Upper lobe of left lung (tissue), 4 donors: ENCODE measurements at regions not wholly inside any gene's neighbourhood (a gene's known extent, or its start where the extent isn't known, plus 50 kb on each side); places are given as distances from the start of the nearest gene placed in this dataset.

Source experiments
- EP300 ChIP-seq, 4 donors: sonication (generic); formaldehyde crosslinking; IDR thresholded peaks; one replicate each; pipeline ENCODE4 v1.5.1; 2017; ENCODE audit warnings: antibody characterized with exemption in 4 of 4, control low read depth in 2 of 4
- POLR2A ChIP-seq, 4 donors: fragments of 450-650 bp; IDR thresholded peaks; one replicate each; pipeline ENCODE4 v1.5.1; 2016 to 2017; ENCODE audit warnings: antibody characterized with exemption in 4 of 4, mild to moderate bottlenecking in 2 of 4
- POLR2AphosphoS5 ChIP-seq, 2 donors: sonication (generic); formaldehyde crosslinking; IDR thresholded peaks; one replicate each; pipeline ENCODE4 v1.5.1; 2017; ENCODE audit warnings: antibody characterized with exemption in 2 of 2
- TF ChIP-seq, protein P1 (sequence below), 6 experiments: fragments of 450-650 bp in 4 of 6; fragments of 200-600 bp in 2 of 6; sonication (generic) in 2 of 6; IDR thresholded peaks; one replicate each; pipeline ENCODE4 v1.5.1; 2016 to 2019; ENCODE audit warnings: antibody characterized with exemption in 6 of 6

DNA sequence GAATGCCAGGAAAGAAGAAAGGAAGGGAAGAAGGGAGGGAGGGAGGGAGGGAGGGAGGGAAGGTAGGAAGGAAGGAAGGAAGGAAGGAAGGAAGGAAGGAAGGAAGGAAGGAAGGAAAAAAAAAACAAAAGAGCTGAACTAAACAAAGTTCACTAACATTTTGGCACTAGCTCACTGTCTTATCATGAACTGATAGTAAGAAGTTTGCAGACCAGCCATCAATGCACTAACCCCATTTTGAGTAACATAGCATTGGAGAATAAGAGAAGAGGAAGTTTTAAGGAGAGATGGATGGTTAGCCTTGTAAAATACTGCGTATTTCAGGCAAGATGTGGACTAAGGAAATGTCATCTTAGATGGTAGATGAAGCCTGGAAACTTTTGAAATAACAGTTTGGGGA lies 1136.0 kb downstream of the FLRT2 start:
- TF ChIP-seq POLR2AphosphoS5 (IDR thresholded peaks at IDR 0.05) (no peak), EP300 (IDR thresholded peaks at IDR 0.05) (no peak), POLR2A (IDR thresholded peaks at IDR 0.05) (no peak)
- TF ChIP-seq, protein P1, sequence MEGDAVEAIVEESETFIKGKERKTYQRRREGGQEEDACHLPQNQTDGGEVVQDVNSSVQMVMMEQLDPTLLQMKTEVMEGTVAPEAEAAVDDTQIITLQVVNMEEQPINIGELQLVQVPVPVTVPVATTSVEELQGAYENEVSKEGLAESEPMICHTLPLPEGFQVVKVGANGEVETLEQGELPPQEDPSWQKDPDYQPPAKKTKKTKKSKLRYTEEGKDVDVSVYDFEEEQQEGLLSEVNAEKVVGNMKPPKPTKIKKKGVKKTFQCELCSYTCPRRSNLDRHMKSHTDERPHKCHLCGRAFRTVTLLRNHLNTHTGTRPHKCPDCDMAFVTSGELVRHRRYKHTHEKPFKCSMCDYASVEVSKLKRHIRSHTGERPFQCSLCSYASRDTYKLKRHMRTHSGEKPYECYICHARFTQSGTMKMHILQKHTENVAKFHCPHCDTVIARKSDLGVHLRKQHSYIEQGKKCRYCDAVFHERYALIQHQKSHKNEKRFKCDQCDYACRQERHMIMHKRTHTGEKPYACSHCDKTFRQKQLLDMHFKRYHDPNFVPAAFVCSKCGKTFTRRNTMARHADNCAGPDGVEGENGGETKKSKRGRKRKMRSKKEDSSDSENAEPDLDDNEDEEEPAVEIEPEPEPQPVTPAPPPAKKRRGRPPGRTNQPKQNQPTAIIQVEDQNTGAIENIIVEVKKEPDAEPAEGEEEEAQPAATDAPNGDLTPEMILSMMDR (IDR thresholded peaks at IDR 0.05): no peak
